HG02870 (cell line): ENCODE measurements at regions not wholly inside any gene's neighbourhood (a gene's known extent, or its start where the extent isn't known, plus 50 kb on each side); places are given as distances from the start of the nearest gene placed in this dataset.

Experiments
- ATAC-seq: cut with Tn5 transposase; IDR thresholded peaks from one replicate; pipeline ENCODE4 v1.9.1; 2021; ENCODE audit warnings: mild to moderate bottlenecking, moderate library complexity; ENCODE audit not compliant: unreplicated experiment

DNA sequence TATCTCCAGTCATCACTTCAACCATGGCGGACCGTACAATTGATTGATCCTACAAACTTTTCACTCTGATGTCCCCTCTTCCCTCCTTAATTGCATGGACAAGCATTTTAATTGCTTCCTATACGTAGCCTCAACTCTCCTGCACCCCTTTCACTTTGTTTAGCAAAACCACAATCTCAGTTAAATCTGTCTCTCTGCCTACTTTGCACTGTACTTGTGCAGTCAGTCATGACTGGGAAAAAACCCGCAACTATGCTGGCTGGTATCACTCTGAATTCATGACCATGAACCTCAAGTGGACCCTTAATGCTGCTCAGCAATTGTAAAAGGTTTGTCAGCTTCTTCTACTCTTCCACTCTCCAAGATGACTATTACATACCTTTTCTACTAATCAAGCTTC, 51.7 kb upstream of the AFF2 start:
- no peak for ATAC-seq
